ENCODE measurements at regions not wholly inside any gene's neighbourhood (a gene's known extent, or its start where the extent isn't known, plus 50 kb on each side); places are given as distances from the start of the nearest gene placed in this dataset.

DNA sequence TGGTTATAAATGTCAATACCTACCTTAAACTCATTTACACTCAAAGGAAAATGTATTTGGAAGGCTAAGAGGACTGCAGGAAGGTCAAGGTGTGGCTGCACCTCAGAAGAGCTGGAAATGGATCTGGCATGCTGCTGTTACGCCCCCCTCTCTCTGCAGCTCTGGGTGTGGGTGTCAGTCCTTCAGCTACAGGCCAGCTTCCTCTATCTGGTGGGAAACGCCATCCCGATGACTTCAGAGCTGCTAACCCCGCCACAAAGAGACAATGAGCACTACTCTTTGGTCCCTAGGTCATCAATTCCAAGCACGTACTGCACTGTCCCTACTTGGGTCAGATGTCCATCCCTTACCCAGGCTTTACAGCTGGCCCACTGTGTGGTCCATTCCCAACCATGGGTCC, 74.2 kb downstream of the TEX35 start:
- TF ChIP-seq, protein P1, sequence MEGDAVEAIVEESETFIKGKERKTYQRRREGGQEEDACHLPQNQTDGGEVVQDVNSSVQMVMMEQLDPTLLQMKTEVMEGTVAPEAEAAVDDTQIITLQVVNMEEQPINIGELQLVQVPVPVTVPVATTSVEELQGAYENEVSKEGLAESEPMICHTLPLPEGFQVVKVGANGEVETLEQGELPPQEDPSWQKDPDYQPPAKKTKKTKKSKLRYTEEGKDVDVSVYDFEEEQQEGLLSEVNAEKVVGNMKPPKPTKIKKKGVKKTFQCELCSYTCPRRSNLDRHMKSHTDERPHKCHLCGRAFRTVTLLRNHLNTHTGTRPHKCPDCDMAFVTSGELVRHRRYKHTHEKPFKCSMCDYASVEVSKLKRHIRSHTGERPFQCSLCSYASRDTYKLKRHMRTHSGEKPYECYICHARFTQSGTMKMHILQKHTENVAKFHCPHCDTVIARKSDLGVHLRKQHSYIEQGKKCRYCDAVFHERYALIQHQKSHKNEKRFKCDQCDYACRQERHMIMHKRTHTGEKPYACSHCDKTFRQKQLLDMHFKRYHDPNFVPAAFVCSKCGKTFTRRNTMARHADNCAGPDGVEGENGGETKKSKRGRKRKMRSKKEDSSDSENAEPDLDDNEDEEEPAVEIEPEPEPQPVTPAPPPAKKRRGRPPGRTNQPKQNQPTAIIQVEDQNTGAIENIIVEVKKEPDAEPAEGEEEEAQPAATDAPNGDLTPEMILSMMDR (IDR thresholded peaks at IDR 0.05; ENCODE audit: low read depth, low read length, poor library complexity, severe bottlenecking): no peak
- no peak for TF ChIP-seq EZH2phosphoT487 (IDR thresholded peaks at IDR 0.05; ENCODE audit: borderline replicate concordance, low read length)
